Liver (tissue), 8 donors: ENCODE measurements at regions not wholly inside any gene's neighbourhood (a gene's known extent, or its start where the extent isn't known, plus 50 kb on each side); places are given as distances from the start of the nearest gene placed in this dataset.

Experiments
- DNase-seq: peaks from one replicate; pipeline ENCODE4 v3.0.0-alpha.2; 2017; ENCODE audit warnings: low spot score
- H3K27ac ChIP-seq, 2 donors: one replicate each; pipeline ENCODE4 v1.7.0; 2013; ENCODE audit warnings: inconsistent platforms in 2 of 2, low read length in 2 of 2, control low read depth in 1 of 2, low read depth in 1 of 2, mild to moderate bottlenecking in 1 of 2
- H3K27me3 ChIP-seq, 4 donors: one replicate each; pipeline versions ENCODE4 v1.6.1 to v1.7.0; 2013; ENCODE audit warnings: low read length in 3 of 4, inconsistent platforms in 1 of 4, mild to moderate bottlenecking in 1 of 4, moderate library complexity in 1 of 4; ENCODE audit not compliant: control insufficient read depth in 4 of 4, insufficient read depth in 4 of 4
- H3K36me3 ChIP-seq, 4 donors: one replicate each; pipeline versions ENCODE4 v1.6.1 to v1.7.0; 2013; ENCODE audit warnings: low read length in 3 of 4, mild to moderate bottlenecking in 3 of 4, low read depth in 1 of 4, moderate library complexity in 1 of 4; ENCODE audit not compliant: control insufficient read depth in 4 of 4, insufficient read depth in 3 of 4
- H3K4me1 ChIP-seq, 4 donors: one replicate each; pipeline versions ENCODE4 v1.6.1 to v1.7.0; 2013; ENCODE audit warnings: low read length in 3 of 4, mild to moderate bottlenecking in 3 of 4, moderate library complexity in 1 of 4; ENCODE audit not compliant: control insufficient read depth in 4 of 4, insufficient read depth in 4 of 4
- H3K4me3 ChIP-seq, 3 donors: one replicate each; pipeline versions ENCODE4 v1.6.1 to v1.7.0; 2013; ENCODE audit warnings: low read length in 3 of 3, control low read depth in 1 of 3, low read depth in 1 of 3, mild to moderate bottlenecking in 1 of 3
- H3K9ac ChIP-seq, 2 donors: one replicate each; pipeline ENCODE4 v1.7.0; 2013; ENCODE audit warnings: low read length in 2 of 2, mild to moderate bottlenecking in 2 of 2, moderate library complexity in 2 of 2, control low read depth in 1 of 2, low read depth in 1 of 2
- H3K9me3 ChIP-seq, 4 donors: one replicate each; pipeline versions ENCODE4 v1.6.1 to v1.7.0; 2013; ENCODE audit warnings: low read length in 3 of 4; ENCODE audit not compliant: control insufficient read depth in 4 of 4
- ATF3 ChIP-seq: IDR thresholded peaks from 2 replicates; pipeline ENCODE4 v1.6.1; 2016; ENCODE audit warnings: antibody characterized with exemption
- CTCF ChIP-seq: fragments of 150-350 bp; IDR thresholded peaks from 2 replicates; pipeline ENCODE4 v1.5.1; 2017; ENCODE audit warnings: improper control_type of control experiment, low read depth, low read length; ENCODE audit not compliant: missing input control
- EGR1 ChIP-seq, 2 donors: IDR thresholded peaks; 2 replicates each; pipeline ENCODE4 v1.6.1; 2016 to 2018; ENCODE audit warnings: antibody characterized with exemption in 2 of 2, low read depth in 2 of 2
- FOXA1 ChIP-seq: IDR thresholded peaks from 2 replicates; pipeline ENCODE4 v1.6.1; 2016; ENCODE audit warnings: antibody characterized with exemption
- GABPA ChIP-seq, 2 donors: IDR thresholded peaks in 1 of 2; conservative IDR thresholded peaks in 1 of 2; 2 replicates each; pipeline ENCODE4 v1.6.1; 2016; ENCODE audit warnings: antibody characterized with exemption in 2 of 2, mild to moderate bottlenecking in 1 of 2, moderate library complexity in 1 of 2
- HNF4A ChIP-seq, 2 donors: conservative IDR thresholded peaks; 2 replicates each; pipeline ENCODE4 v1.6.1; 2016; ENCODE audit warnings: antibody characterized with exemption in 2 of 2, mild to moderate bottlenecking in 2 of 2
- HNF4G ChIP-seq: IDR thresholded peaks from 2 replicates; pipeline ENCODE4 v1.6.1; 2016; ENCODE audit warnings: antibody characterized with exemption
- JUND ChIP-seq, 2 donors: IDR thresholded peaks; 2 replicates each; pipeline ENCODE4 v1.6.1; 2016; ENCODE audit warnings: antibody characterized with exemption in 2 of 2
- NR2F2 ChIP-seq: IDR thresholded peaks from 2 replicates; pipeline ENCODE4 v1.6.1; 2016; ENCODE audit warnings: antibody characterized with exemption
- RAD21 ChIP-seq, 2 donors: IDR thresholded peaks; 2 replicates each; pipeline ENCODE4 v1.6.1; 2016; ENCODE audit warnings: antibody characterized with exemption in 2 of 2, mild to moderate bottlenecking in 2 of 2
- REST ChIP-seq: IDR thresholded peaks from 2 replicates; pipeline ENCODE4 v1.6.1; 2016; ENCODE audit warnings: antibody characterized with exemption, mild to moderate bottlenecking
- RXRA ChIP-seq, 2 donors: IDR thresholded peaks; 2 replicates each; pipeline ENCODE4 v1.6.1; 2017 to 2018; ENCODE audit warnings: antibody characterized with exemption in 2 of 2, mild to moderate bottlenecking in 1 of 2
- SP1 ChIP-seq: IDR thresholded peaks from 2 replicates; pipeline ENCODE4 v1.6.1; 2018; ENCODE audit warnings: antibody characterized with exemption, mild to moderate bottlenecking
- YY1 ChIP-seq: IDR thresholded peaks from 2 replicates; pipeline ENCODE4 v1.6.1; 2016; ENCODE audit warnings: antibody characterized with exemption, mild to moderate bottlenecking
- ZBTB33 ChIP-seq: IDR thresholded peaks from 2 replicates; pipeline ENCODE4 v1.6.1; 2016; ENCODE audit warnings: antibody characterized with exemption
- WGBS: extraction: QIAGEN DNeasy Blood & Tissue Kit; methylation state at CpG from one replicate; pipeline ENCODE4 v1.1.7; 2013; 5-methylcytosine and 5-hydroxymethylcytosine counted together
- donor health status: healthy.
- donor health status: healthy.
- donor health status: healthy.
- donor health status: healthy.
- donor health status: healthy.

- no peak for TF ChIP-seq HNF4G
- no peak for TF ChIP-seq JUND (IDR thresholded peaks at IDR 0.05)
- TF ChIP-seq REST, result no peak
- no peak for TF ChIP-seq NR2F2
- TF ChIP-seq GABPA (IDR thresholded peaks at IDR 0.05 in 1 of 2, conservative IDR thresholded peaks at IDR 0.05 in 1 of 2), result no peak
- TF ChIP-seq ZBTB33, result no peak
- TF ChIP-seq ATF3, result no peak
- no peak for TF ChIP-seq FOXA1
- TF ChIP-seq RXRA (IDR thresholded peaks at IDR 0.05), result no peak
- no peak for TF ChIP-seq SP1
- no peak for TF ChIP-seq HNF4A (conservative IDR thresholded peaks at IDR 0.05)
- no peak for TF ChIP-seq EGR1 (IDR thresholded peaks at IDR 0.05; ENCODE audit: low read depth in 2 of 2)
- TF ChIP-seq YY1, result no peak
- no peaks in the 10 kb centered on the region for H3K9me3 ChIP-seq
- no peak overlapping the region for H3K9ac ChIP-seq
- H3K4me3 ChIP-seq, result no peak overlapping the region
- no peaks in the 10 kb centered on the region for H3K36me3 ChIP-seq
- H3K27me3 ChIP-seq, result no peaks in the 10 kb centered on the region
- no peak overlapping the region for H3K27ac ChIP-seq
- H3K4me1 ChIP-seq, result no peaks in the 10 kb centered on the region
- DNase-seq, result no peak
- 91% methylated on average over 7 of the region's 7 CpGs for WGBS
Observed at GRCh38 chr10:32132357-32132946, 76.2 kb upstream of the KIF5B start.

GRCh38 chr10:32131388-32131787, 75.2 kb upstream of the KIF5B start:
- H3K9me3 ChIP-seq, result no peaks in the 10 kb centered on the region
- H3K9ac ChIP-seq, result no peak overlapping the region
- H3K27ac ChIP-seq, result no peak overlapping the region
- H3K36me3 ChIP-seq, result no peaks in the 10 kb centered on the region
- H3K27me3 ChIP-seq, result no peaks in the 10 kb centered on the region
- TF ChIP-seq ZBTB33 (no peak), NR2F2 (no peak), RAD21 (IDR thresholded peaks at IDR 0.05) (no peak), CTCF (no peak), HNF4A (conservative IDR thresholded peaks at IDR 0.05) (no peak), SP1 (no peak), YY1 (no peak), GABPA (IDR thresholded peaks at IDR 0.05 in 1 of 2, conservative IDR thresholded peaks at IDR 0.05 in 1 of 2) (no peak), FOXA1 (no peak), JUND (IDR thresholded peaks at IDR 0.05) (no peak), REST (no peak)
- DNase-seq, result no peak
- H3K4me3 ChIP-seq, result no peak overlapping the region
- no peaks in the 10 kb centered on the region for H3K4me1 ChIP-seq
- 59% methylated on average over 3 of the region's 3 CpGs for WGBS
